ENCODE measurements at regions not wholly inside any gene's neighbourhood (a gene's known extent, or its start where the extent isn't known, plus 50 kb on each side); places are given as distances from the start of the nearest gene placed in this dataset.

DNA sequence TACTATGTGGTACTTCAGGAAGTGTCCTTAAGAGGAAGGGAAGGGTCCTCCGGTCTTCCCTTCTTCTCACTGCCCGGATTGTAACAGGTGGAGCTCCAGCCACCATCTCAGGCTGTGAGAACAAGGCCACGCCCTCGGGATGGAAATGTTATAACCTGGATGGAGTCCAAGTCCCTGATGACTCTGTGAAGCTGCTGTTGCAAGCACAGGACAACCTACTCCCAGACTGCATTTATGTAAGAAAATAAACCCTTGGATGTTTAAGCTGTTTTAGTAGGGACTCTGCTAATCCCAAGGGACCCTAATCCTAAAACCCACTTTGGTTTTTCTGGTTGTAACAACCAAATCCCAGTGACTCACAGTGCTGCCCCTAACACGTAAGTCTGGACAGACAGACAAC, 221.6 kb downstream of the ACTL7B start:
- TF ChIP-seq POLR2A (IDR thresholded peaks at IDR 0.05; ENCODE audit: low read length) (no peak), GATA1 (IDR thresholded peaks at IDR 0.05; ENCODE audit: low read depth, low read length) (no peak)

Data from erythroblast (primary cell).